ENCODE measurements at regions not wholly inside any gene's neighbourhood (a gene's known extent, or its start where the extent isn't known, plus 50 kb on each side); places are given as distances from the start of the nearest gene placed in this dataset.

GRCh38 chr6:165833355-165833754 lies 170.3 kb upstream of the PDE10A start:
- TF ChIP-seq JUNB (IDR thresholded peaks at IDR 0.05; ENCODE audit: unreplicated experiment) (no peak), EZH2 (IDR thresholded peaks at IDR 0.05; ENCODE audit: low read depth, unreplicated experiment) (no peak), POLR2AphosphoS5 (IDR thresholded peaks at IDR 0.05; ENCODE audit: low read depth) (no peak), ETS1 (IDR thresholded peaks at IDR 0.05) (no peak)
- TF ChIP-seq, protein P1, sequence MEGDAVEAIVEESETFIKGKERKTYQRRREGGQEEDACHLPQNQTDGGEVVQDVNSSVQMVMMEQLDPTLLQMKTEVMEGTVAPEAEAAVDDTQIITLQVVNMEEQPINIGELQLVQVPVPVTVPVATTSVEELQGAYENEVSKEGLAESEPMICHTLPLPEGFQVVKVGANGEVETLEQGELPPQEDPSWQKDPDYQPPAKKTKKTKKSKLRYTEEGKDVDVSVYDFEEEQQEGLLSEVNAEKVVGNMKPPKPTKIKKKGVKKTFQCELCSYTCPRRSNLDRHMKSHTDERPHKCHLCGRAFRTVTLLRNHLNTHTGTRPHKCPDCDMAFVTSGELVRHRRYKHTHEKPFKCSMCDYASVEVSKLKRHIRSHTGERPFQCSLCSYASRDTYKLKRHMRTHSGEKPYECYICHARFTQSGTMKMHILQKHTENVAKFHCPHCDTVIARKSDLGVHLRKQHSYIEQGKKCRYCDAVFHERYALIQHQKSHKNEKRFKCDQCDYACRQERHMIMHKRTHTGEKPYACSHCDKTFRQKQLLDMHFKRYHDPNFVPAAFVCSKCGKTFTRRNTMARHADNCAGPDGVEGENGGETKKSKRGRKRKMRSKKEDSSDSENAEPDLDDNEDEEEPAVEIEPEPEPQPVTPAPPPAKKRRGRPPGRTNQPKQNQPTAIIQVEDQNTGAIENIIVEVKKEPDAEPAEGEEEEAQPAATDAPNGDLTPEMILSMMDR (conservative IDR thresholded peaks at IDR 0.05; ENCODE audit: low read depth in 2 of 2) = no peak

Measured in GM23338 (cell line).